Right lobe of liver (tissue), 6 donors: ENCODE measurements at regions not wholly inside any gene's neighbourhood (a gene's known extent, or its start where the extent isn't known, plus 50 kb on each side); places are given as distances from the start of the nearest gene placed in this dataset.
"Not testable (repeated sequence)": the region's sequence is repeated elsewhere in the genome, so short reads cannot be mapped to it uniquely, and the experiment has no call there.

Experiments used
- ATAC-seq, 4 donors: fragments of 200-7000 bp; cut with Tn5 transposase; one replicate each; pipeline ENCODE4 v1.9.1; 2020; ENCODE audit warnings: mild to moderate bottlenecking in 4 of 4, moderate library complexity in 4 of 4
- DNase-seq, 3 donors: peaks; one replicate each; pipeline ENCODE4 v3.0.0-alpha.2; 2020
- H3K27ac ChIP-seq, 3 donors: fragments of 200-600 bp; one replicate each; pipeline ENCODE4 v1.8.0; 2022
- H3K27me3 ChIP-seq, 2 donors: fragments of 200-600 bp; one replicate each; pipeline ENCODE4 v1.8.0; 2022
- H3K36me3 ChIP-seq, 4 donors: fragments of 200-600 bp; sonication (generic) in 1 of 4; one replicate each; pipeline versions ENCODE4 v1.5.1 to v1.8.0; 2017 to 2022; ENCODE audit warnings: control low read depth in 1 of 4
- H3K4me1 ChIP-seq, 4 donors: fragments of 200-600 bp; sonication (generic) in 1 of 4; one replicate each; pipeline versions ENCODE4 v1.5.1 to v1.8.0; 2017 to 2022; ENCODE audit warnings: control low read depth in 1 of 4
- H3K4me3 ChIP-seq, 3 donors: fragments of 200-600 bp; one replicate each; pipeline ENCODE4 v1.8.0; 2022
- H3K9me3 ChIP-seq, 4 donors: fragments of 200-600 bp; sonication (generic) in 1 of 4; one replicate each; pipeline versions ENCODE4 v1.5.1 to v1.8.0; 2017 to 2022; ENCODE audit warnings: control low read depth in 1 of 4
- CTCF ChIP-seq, 4 donors: fragments of 200-600 bp in 3 of 4; fragments of 450-650 bp in 1 of 4; IDR thresholded peaks; one replicate each; pipeline versions ENCODE4 v1.5.1 to v1.8.0; 2016 to 2022; ENCODE audit warnings: antibody characterized with exemption in 4 of 4, mild to moderate bottlenecking in 2 of 4
- POLR2A ChIP-seq: fragments of 450-650 bp; IDR thresholded peaks from one replicate; pipeline ENCODE4 v1.6.1; 2017; ENCODE audit warnings: antibody characterized with exemption, mild to moderate bottlenecking
- WGBS: methylation state at CpG from one replicate; pipeline ENCODE4 v1.1.6; 2018; ENCODE audit warnings: low coverage, low lambda C conversion rate; ENCODE audit not compliant: insufficient coverage; ENCODE audit errors: missing lambda C conversion rate; 5-methylcytosine and 5-hydroxymethylcytosine counted together
- intact Hi-C, 2 donors: fragments of 100-400 bp; cut with DNase I; formaldehyde crosslinking; loops; one replicate each; pipeline versions ENCODE4 v1.11.2 to v1.14.1; 2022
- donor health status: DM: no; HTN: yes; CAD: no.
- donor health status: DM: no; HTN: no; CAD: no.
- donor health status: DM: no; HTN: no; CAD: no.
- donor health status: DM: no; HTN: yes; CAD: no.
- donor health status: DM: no; HTN: yes; CAD: no.

GRCh38 chr2:187783446-187783845 is 229.2 kb upstream of the TFPI start:
- H3K36me3 ChIP-seq, result no peaks in the 10 kb centered on the region
- intact Hi-C loops, result no loop called here
- TF ChIP-seq POLR2A (no peak), CTCF (IDR thresholded peaks at IDR 0.05) (no peak)
- ATAC-seq (no peak), DNase-seq (no peak)
- no peak overlapping the region for H3K4me3 ChIP-seq
- no peaks in the 10 kb centered on the region for H3K4me1 ChIP-seq
- no peak overlapping the region for H3K27ac ChIP-seq
- 31% methylated on average over 1 of the region's 1 CpG for WGBS
- no peaks in the 10 kb centered on the region for H3K27me3 ChIP-seq
- H3K9me3 ChIP-seq, result no peaks in the 10 kb centered on the region

GRCh38 chr2:187784138-187784537 is 229.9 kb upstream of the TFPI start:
- H3K9me3 ChIP-seq, ATAC-seq, DNase-seq, H3K36me3 ChIP-seq, H3K4me3 ChIP-seq, H3K4me1 ChIP-seq, H3K27me3 ChIP-seq, H3K27ac ChIP-seq, intact Hi-C loops: not testable (repeated sequence)
- 51% methylated on average over 3 of the region's 3 CpGs for WGBS

- Histone ChIP-seq H3K9me3 (no peaks in the 10 kb centered on the region), H3K27me3 (no peaks in the 10 kb centered on the region), H3K4me3 (no peak overlapping the region), H3K36me3 (no peaks in the 10 kb centered on the region), H3K4me1 (no peaks in the 10 kb centered on the region), H3K27ac (no peak overlapping the region)
- 64% methylated on average over 5 of the region's 5 CpGs for WGBS
- no peak for TF ChIP-seq CTCF (IDR thresholded peaks at IDR 0.05)
- TF ChIP-seq POLR2A, result no peak
- DNase-seq, result no peak
- no peak for ATAC-seq
- intact Hi-C loops, result no loop called here
Observed at GRCh38 chr2:187799601-187800000, 245.4 kb upstream of the TFPI start.

- H3K9me3 ChIP-seq, result no peaks in the 10 kb centered on the region
- H3K36me3 ChIP-seq, result no peaks in the 10 kb centered on the region
- ATAC-seq (no peak), DNase-seq (no peak)
- WGBS, result 67% methylated on average over 4 of the region's 4 CpGs
- no peaks in the 10 kb centered on the region for H3K27me3 ChIP-seq
- no peak overlapping the region for H3K4me3 ChIP-seq
- intact Hi-C loops, result no loop called here
- no peak overlapping the region for H3K27ac ChIP-seq
- no peaks in the 10 kb centered on the region for H3K4me1 ChIP-seq
- TF ChIP-seq CTCF (IDR thresholded peaks at IDR 0.05), result no peak
- TF ChIP-seq POLR2A, result no peak
Observed at GRCh38 chr2:187803816-187804215, 249.6 kb upstream of the TFPI start.

- peaks cover 0 to 5% (median 0%) of the 10 kb centered on the region in 4 donors for H3K4me1 ChIP-seq
- 26% methylated on average over 3 of the region's 3 CpGs for WGBS
- no peak for ATAC-seq
- H3K27me3 ChIP-seq, result no peaks in the 10 kb centered on the region
- no peaks in the 10 kb centered on the region for H3K36me3 ChIP-seq
- no peak for TF ChIP-seq CTCF (IDR thresholded peaks at IDR 0.05)
- TF ChIP-seq POLR2A, result no peak
- no peak for DNase-seq
- no peaks in the 10 kb centered on the region for H3K9me3 ChIP-seq
- intact Hi-C loops, result no loop called here
- no peak overlapping the region for H3K4me3 ChIP-seq
- H3K27ac ChIP-seq, result no peak overlapping the region
Observed at GRCh38 chr2:187815113-187815512, 260.9 kb upstream of the TFPI start.
